ENCODE measurements at regions not wholly inside any gene's neighbourhood (a gene's known extent, or its start where the extent isn't known, plus 50 kb on each side); places are given as distances from the start of the nearest gene placed in this dataset.
"Not testable (repeated sequence)": the region's sequence is repeated elsewhere in the genome, so short reads cannot be mapped to it uniquely, and the experiment has no call there.

DNA sequence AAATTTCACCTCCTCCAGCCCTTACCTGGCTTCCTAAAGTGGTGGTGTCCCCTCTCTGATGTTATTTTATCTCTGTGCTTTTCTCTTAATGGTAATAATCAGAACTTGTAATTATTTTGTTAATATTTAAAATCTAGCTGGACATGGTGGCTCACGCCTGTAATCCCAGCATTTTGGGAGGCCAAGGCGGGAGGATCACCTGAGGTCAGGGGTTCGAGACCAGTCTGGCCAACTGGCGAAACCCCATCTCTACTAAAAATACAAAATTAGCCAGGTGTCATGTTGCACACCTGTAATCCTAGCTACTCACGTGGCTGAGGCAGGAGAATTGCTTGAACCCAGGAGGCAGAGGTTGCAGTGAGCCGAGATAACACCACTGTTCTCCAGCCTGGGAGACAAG, 4780.8 kb upstream of the OR11H1 start:
- TF ChIP-seq, protein P1, sequence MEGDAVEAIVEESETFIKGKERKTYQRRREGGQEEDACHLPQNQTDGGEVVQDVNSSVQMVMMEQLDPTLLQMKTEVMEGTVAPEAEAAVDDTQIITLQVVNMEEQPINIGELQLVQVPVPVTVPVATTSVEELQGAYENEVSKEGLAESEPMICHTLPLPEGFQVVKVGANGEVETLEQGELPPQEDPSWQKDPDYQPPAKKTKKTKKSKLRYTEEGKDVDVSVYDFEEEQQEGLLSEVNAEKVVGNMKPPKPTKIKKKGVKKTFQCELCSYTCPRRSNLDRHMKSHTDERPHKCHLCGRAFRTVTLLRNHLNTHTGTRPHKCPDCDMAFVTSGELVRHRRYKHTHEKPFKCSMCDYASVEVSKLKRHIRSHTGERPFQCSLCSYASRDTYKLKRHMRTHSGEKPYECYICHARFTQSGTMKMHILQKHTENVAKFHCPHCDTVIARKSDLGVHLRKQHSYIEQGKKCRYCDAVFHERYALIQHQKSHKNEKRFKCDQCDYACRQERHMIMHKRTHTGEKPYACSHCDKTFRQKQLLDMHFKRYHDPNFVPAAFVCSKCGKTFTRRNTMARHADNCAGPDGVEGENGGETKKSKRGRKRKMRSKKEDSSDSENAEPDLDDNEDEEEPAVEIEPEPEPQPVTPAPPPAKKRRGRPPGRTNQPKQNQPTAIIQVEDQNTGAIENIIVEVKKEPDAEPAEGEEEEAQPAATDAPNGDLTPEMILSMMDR (conservative IDR thresholded peaks at IDR 0.05): not testable (repeated sequence)
- not testable (repeated sequence) for TF ChIP-seq EZH2 (IDR thresholded peaks at IDR 0.05; ENCODE audit: low read depth)
